ENCODE measurements at regions not wholly inside any gene's neighbourhood (a gene's known extent, or its start where the extent isn't known, plus 50 kb on each side); places are given as distances from the start of the nearest gene placed in this dataset.
A peak's percentile ranks its signal among the peaks of the same experiment; 100 is the strongest.
"Not testable (repeated sequence)": the region's sequence is repeated elsewhere in the genome, so short reads cannot be mapped to it uniquely, and the experiment has no call there.

GRCh38 chr12:9450127-9450567, 157.6 kb downstream of the KLRB1 start:
- DNase-seq (ENCODE audit: low read depth in 4 of 4, low spot score in 2 of 4) = not testable (repeated sequence)

- DNase-seq (ENCODE audit: low read depth in 4 of 4, low spot score in 2 of 4) = not testable (repeated sequence)
Observed at GRCh38 chr12:9449657-9450126, 158.0 kb downstream of the KLRB1 start.

- DNase-seq (ENCODE audit: low read depth in 4 of 4, low spot score in 2 of 4) = no peak
Observed at GRCh38 chr12:9449181-9449580, 158.5 kb downstream of the KLRB1 start.

- not testable (repeated sequence) for DNase-seq (ENCODE audit: low read depth in 4 of 4, low spot score in 2 of 4)
Observed at GRCh38 chr12:9448648-9449047, 159.1 kb downstream of the KLRB1 start.

- peak; percentile 29 to 75 (median 64) for DNase-seq (ENCODE audit: low read depth in 4 of 4, low spot score in 2 of 4)
Observed at GRCh38 chr12:9447791-9448614, 159.7 kb downstream of the KLRB1 start.

- DNase-seq (ENCODE audit: low read depth in 4 of 4, low spot score in 2 of 4) = not testable (repeated sequence)
Observed at GRCh38 chr12:9446883-9447761, 160.6 kb downstream of the KLRB1 start.

- DNase-seq (ENCODE audit: low read depth in 4 of 4, low spot score in 2 of 4) = not testable (repeated sequence)
Observed at GRCh38 chr12:9440428-9440827, 167.3 kb downstream of the KLRB1 start.

- DNase-seq (ENCODE audit: low read depth in 4 of 4, low spot score in 2 of 4) = not testable (repeated sequence)
Observed at GRCh38 chr12:9435682-9436081, 172.0 kb downstream of the KLRB1 start.

GRCh38 chr12:9430385-9430784, 177.3 kb downstream of the KLRB1 start:
- DNase-seq (ENCODE audit: low read depth in 4 of 4, low spot score in 2 of 4) = not testable (repeated sequence)

GRCh38 chr12:9428856-9429255, 178.9 kb downstream of the KLRB1 start:
- not testable (repeated sequence) for DNase-seq (ENCODE audit: low read depth in 4 of 4, low spot score in 2 of 4)

- DNase-seq (ENCODE audit: low read depth in 4 of 4, low spot score in 2 of 4) = not testable (repeated sequence)
Observed at GRCh38 chr12:9425429-9425828, 182.3 kb downstream of the KLRB1 start.

GRCh38 chr12:9424175-9424740, 183.5 kb downstream of the KLRB1 start:
- not testable (repeated sequence) for DNase-seq (ENCODE audit: low read depth in 4 of 4, low spot score in 2 of 4)

GRCh38 chr12:9422689-9423088, 185.0 kb downstream of the KLRB1 start:
- DNase-seq (ENCODE audit: low read depth in 4 of 4, low spot score in 2 of 4) = not testable (repeated sequence)

GRCh38 chr12:9421520-9422086, 186.1 kb downstream of the KLRB1 start:
- DNase-seq (ENCODE audit: low read depth in 4 of 4, low spot score in 2 of 4) = not testable (repeated sequence)

- not testable (repeated sequence) for DNase-seq (ENCODE audit: low read depth in 4 of 4, low spot score in 2 of 4)
Observed at GRCh38 chr12:9420817-9421519, 186.7 kb downstream of the KLRB1 start.

- DNase-seq (ENCODE audit: low read depth in 4 of 4, low spot score in 2 of 4) = not testable (repeated sequence)
Observed at GRCh38 chr12:9418669-9419041, 189.1 kb downstream of the KLRB1 start.

- not testable (repeated sequence) for DNase-seq (ENCODE audit: low read depth in 4 of 4, low spot score in 2 of 4)
Observed at GRCh38 chr12:9417947-9418668, 189.6 kb downstream of the KLRB1 start.

GRCh38 chr12:9417341-9417740, 190.4 kb downstream of the KLRB1 start:
- not testable (repeated sequence) for DNase-seq (ENCODE audit: low read depth in 4 of 4, low spot score in 2 of 4)

GRCh38 chr12:9416346-9416745, 191.4 kb downstream of the KLRB1 start:
- not testable (repeated sequence) for DNase-seq (ENCODE audit: low read depth in 4 of 4, low spot score in 2 of 4)

Data from left renal cortex interstitium (tissue), 4 donors.